ENCODE measurements at regions not wholly inside any gene's neighbourhood (a gene's known extent, or its start where the extent isn't known, plus 50 kb on each side); places are given as distances from the start of the nearest gene placed in this dataset.

- POLR2A ChIA-PET: no interaction called here
- DNase-seq (ENCODE audit: extremely low spot score): no peak
- TF ChIP-seq L3MBTL2 (conservative IDR thresholded peaks at IDR 0.05) (no peak), SUZ12 (IDR thresholded peaks at IDR 0.05) (no peak), ZNF384 (IDR thresholded peaks at IDR 0.05) (no peak), BHLHE40 (IDR thresholded peaks at IDR 0.05; ENCODE audit: borderline replicate concordance) (no peak), SP1 (IDR thresholded peaks at IDR 0.05) (no peak), HDGF (IDR thresholded peaks at IDR 0.05; ENCODE audit: borderline replicate concordance) (no peak), ELF4 (IDR thresholded peaks at IDR 0.05) (no peak), FOXK2 (IDR thresholded peaks at IDR 0.05) (no peak), NFRKB (IDR thresholded peaks at IDR 0.05) (no peak)
- CTCF ChIA-PET: no interaction called here
Measured at GRCh38 chr1:172931340-172931739, 119.4 kb downstream of the TNFSF18 start.

GRCh38 chr1:172931761-172932160 lies 119.0 kb downstream of the TNFSF18 start:
- ChIA-PET POLR2A (no interaction called here), CTCF (no interaction called here)
- TF ChIP-seq CTBP1 (IDR thresholded peaks at IDR 0.05; ENCODE audit: borderline replicate concordance) (no peak), TARDBP (IDR thresholded peaks at IDR 0.05) (no peak), ZNF384 (IDR thresholded peaks at IDR 0.05) (no peak), L3MBTL2 (conservative IDR thresholded peaks at IDR 0.05) (no peak), SP1 (IDR thresholded peaks at IDR 0.05) (no peak), PKNOX1 (IDR thresholded peaks at IDR 0.05) (no peak)
- no peak for DNase-seq (ENCODE audit: extremely low spot score)

DNA sequence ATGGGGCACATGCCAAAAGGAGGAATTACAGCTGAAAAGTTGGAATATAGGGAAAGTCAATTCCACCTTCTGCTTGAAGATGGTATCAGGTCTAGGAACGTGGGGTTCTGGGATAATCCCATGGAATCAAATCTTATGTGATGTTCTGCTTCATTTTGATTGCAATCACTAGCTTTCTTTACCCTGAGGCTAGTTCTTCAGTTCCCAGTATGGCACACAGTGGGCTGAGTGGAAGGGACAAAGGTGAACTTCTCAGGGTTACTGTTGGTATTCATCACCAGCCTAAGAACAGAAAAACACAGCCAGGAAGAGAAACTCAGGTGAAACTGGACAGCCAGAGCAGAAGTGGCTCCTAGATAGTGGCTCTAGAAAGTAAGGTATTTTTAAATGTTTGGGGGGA lies 117.8 kb downstream of the TNFSF18 start:
- DNase-seq (ENCODE audit: extremely low spot score): no peak
- POLR2A ChIA-PET: no interaction called here
- TF ChIP-seq PKNOX1 (IDR thresholded peaks at IDR 0.05) (no peak), NFRKB (IDR thresholded peaks at IDR 0.05) (no peak), FOXM1 (IDR thresholded peaks at IDR 0.05; ENCODE audit: borderline replicate concordance) (no peak), ARNT (IDR thresholded peaks at IDR 0.05) (no peak), ZNF384 (IDR thresholded peaks at IDR 0.05) (no peak)
- CTCF ChIA-PET: no interaction called here

DNA sequence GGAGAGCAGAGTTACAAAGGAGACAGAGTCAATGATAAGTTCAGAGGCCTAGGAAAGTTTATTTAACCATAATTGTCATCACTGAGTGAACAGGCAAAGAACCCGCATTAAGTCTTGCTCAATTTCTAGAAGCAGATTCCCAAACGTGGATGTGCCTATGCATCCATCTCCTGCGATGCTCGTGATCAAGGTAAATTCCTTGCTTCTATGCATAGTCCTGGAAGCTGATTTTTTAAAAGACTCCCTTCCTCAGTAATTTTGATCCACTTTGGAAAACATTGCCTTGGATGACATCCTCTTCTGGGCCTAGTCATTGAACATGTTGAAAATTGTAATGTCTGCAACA lies 116.4 kb downstream of the TNFSF18 start:
- CTCF ChIA-PET: interaction anchor here (0.6 kb wide), 1 partner anchor 15 kb away, joined by 3 read pairs; no protein-coding TSS in a partner anchor
- POLR2A ChIA-PET: no interaction called here
- TF ChIP-seq BHLHE40 (IDR thresholded peaks at IDR 0.05; ENCODE audit: borderline replicate concordance) (no peak), CTBP1 (IDR thresholded peaks at IDR 0.05; ENCODE audit: borderline replicate concordance) (no peak), HDGF (IDR thresholded peaks at IDR 0.05; ENCODE audit: borderline replicate concordance) (no peak), NFRKB (IDR thresholded peaks at IDR 0.05) (no peak), FOXA1 (IDR thresholded peaks at IDR 0.05) (no peak), FOXM1 (IDR thresholded peaks at IDR 0.05; ENCODE audit: borderline replicate concordance) (no peak), SUZ12 (IDR thresholded peaks at IDR 0.05) (no peak), ELF4 (IDR thresholded peaks at IDR 0.05) (no peak), PKNOX1 (IDR thresholded peaks at IDR 0.05) (no peak), L3MBTL2 (conservative IDR thresholded peaks at IDR 0.05) (no peak)
- DNase-seq (ENCODE audit: extremely low spot score): no peak

- POLR2A ChIA-PET: no interaction called here
- DNase-seq (ENCODE audit: extremely low spot score): no peak
Measured at GRCh38 chr1:172935062-172935592, 115.6 kb downstream of the TNFSF18 start.

DNA sequence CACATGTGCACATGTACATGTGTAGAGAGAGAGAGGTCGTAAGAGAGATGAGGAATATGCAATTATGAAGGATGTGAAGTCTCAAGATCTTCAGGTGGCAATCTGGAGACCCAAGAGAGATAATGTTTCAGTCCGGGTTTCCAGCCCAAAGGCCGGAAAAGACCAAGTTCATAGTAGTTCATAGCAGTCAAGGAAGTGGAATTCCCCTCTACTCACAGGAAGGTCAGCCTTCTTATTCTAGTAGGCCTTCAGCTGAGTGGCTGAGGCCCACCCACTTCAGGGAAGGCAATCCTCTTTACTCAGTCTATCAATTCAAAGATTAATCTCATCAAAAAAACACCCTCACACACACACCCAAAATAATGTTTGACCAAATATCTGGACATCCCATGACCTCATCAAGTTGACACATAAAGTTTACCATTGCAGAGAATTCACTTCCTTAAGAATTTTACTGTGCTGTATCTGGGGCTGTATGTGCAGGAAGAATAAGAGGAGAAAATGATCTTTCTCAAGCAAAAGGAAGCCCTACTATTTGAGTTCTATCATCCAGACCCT lies 114.6 kb downstream of the TNFSF18 start:
- no peak for DNase-seq (ENCODE audit: extremely low spot score)
- CTCF ChIA-PET: no interaction called here
- TF ChIP-seq ARNT (IDR thresholded peaks at IDR 0.05) (no peak), SP1 (IDR thresholded peaks at IDR 0.05) (no peak), HDGF (IDR thresholded peaks at IDR 0.05; ENCODE audit: borderline replicate concordance) (no peak), ELF4 (IDR thresholded peaks at IDR 0.05) (no peak), FOXK2 (IDR thresholded peaks at IDR 0.05) (no peak), TARDBP (IDR thresholded peaks at IDR 0.05) (no peak), PKNOX1 (IDR thresholded peaks at IDR 0.05) (no peak), NFRKB (IDR thresholded peaks at IDR 0.05) (no peak), L3MBTL2 (conservative IDR thresholded peaks at IDR 0.05) (no peak), ZNF384 (IDR thresholded peaks at IDR 0.05) (no peak), FOXM1 (IDR thresholded peaks at IDR 0.05; ENCODE audit: borderline replicate concordance) (no peak), CTBP1 (IDR thresholded peaks at IDR 0.05; ENCODE audit: borderline replicate concordance) (no peak), FOXA1 (IDR thresholded peaks at IDR 0.05) (no peak), LEF1 (IDR thresholded peaks at IDR 0.05; ENCODE audit: borderline replicate concordance) (no peak), BHLHE40 (IDR thresholded peaks at IDR 0.05; ENCODE audit: borderline replicate concordance) (no peak), SUZ12 (IDR thresholded peaks at IDR 0.05) (no peak)
- POLR2A ChIA-PET: no interaction called here

More at GRCh38 chr1:172935062-172935592, 115.6 kb downstream of the TNFSF18 start:
- CTCF ChIA-PET: no interaction called here
- TF ChIP-seq CTBP1 (IDR thresholded peaks at IDR 0.05; ENCODE audit: borderline replicate concordance) (no peak), FOXK2 (IDR thresholded peaks at IDR 0.05) (no peak), SUZ12 (IDR thresholded peaks at IDR 0.05) (no peak)

Data from HEK293T (cell line).